HG03039 (cell line): ENCODE measurements at regions not wholly inside any gene's neighbourhood (a gene's known extent, or its start where the extent isn't known, plus 50 kb on each side); places are given as distances from the start of the nearest gene placed in this dataset.

Experiments
- ATAC-seq: cut with Tn5 transposase; IDR thresholded peaks from one replicate; pipeline ENCODE4 v1.9.1; 2021; ENCODE audit warnings: mild to moderate bottlenecking, moderate library complexity; ENCODE audit not compliant: unreplicated experiment

DNA sequence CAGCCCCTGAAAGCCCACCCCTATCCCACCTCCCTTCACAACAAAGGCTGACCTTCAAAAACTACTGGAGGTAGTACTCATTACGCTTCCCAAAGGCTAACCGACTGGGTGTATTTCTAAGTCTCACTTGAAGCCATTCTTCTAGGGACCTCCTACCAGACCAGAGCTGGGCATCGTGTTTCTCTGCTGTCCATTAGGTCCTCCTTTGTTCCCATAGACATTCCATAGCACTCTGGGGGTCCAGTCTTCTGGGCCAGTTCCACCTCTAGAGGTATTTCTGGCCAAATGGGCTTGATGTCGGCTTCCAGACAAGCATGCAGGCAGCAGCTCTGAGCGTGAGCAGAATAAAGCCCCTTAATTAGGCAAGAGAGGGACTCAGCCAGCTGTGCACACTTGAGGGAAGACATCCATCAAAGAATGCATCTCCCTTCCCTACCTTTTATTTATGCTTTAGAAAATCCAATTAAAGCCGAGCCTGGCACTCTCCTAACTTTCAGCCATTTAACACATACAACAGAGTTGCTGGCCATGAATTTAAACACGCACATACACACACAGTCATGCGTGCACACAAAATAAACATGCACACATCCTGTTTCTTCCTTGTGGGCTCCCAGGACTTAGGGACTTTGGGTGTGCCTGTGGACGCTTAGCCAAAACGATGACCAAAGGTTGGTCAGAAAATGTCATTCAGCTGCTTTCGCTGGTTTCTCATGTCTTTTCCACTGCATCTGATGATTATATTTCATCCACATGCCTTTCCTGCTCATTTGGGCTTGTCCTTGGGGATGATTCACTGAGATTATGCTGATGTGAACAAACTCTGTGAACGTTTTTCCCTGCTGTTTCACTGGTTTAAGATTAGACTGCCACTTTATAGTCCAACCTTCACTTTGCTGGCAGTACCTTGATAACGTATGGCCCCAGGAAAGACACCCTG, 362.0 kb upstream of the NFE2L3 start:
- no peak for ATAC-seq

DNA sequence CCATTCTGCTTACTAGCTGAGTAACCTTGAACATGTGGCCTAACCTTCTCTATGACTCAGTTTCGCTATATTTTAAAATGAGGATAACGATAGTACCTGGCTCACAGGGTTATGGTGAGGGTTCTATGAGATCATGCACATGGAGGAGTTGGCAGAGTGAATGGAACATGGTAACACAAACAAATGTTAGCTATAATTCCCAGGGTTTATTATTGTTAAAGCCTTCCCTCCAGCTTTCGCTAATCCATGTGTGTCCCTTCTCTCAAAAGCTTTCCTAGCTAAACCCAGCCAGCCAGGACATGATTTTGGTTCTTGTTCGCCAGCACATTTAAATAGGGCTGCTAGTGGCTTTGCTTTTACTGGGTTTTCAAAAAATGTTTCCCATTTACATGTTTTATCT, 361.0 kb upstream of the NFE2L3 start:
- ATAC-seq: no peak

DNA sequence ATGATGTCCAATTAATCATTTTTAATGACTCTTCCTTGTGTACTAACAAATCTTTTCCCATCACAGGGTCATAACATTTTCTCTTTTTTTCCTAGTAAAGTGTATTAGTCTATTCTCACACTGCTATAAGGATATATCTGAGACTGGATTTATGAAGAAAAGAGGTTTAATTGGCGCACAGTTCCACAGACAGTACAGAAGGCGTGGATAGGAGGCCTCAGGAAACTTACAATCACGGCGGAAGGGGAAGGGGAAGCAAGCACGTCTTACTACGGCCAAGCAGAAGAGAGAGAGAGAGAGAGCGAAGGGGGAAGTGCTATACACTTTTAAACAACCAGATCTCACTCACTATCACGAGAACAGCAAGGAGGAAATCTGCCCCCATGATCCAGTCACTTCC, 359.4 kb upstream of the NFE2L3 start:
- no peak for ATAC-seq

DNA sequence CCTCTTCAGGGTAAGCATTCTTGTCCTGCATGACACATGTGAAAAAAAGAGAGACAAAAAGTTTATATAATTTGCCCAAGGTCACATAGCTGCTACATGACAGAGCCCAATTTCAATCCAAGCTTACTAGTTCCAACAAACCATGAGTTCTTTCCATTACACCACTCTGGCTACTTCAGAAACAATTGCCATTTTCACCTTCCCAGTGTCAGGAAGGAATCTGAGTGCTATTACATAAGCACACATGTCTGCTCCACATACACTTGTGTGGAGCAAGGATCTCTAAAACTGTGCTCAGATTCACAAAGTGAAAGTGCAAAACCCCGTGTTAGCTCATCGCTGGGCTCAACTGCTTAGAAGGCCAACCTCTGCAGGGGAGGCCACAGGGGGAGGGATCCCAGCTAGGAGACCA, 356.2 kb upstream of the NFE2L3 start:
- no peak for ATAC-seq

DNA sequence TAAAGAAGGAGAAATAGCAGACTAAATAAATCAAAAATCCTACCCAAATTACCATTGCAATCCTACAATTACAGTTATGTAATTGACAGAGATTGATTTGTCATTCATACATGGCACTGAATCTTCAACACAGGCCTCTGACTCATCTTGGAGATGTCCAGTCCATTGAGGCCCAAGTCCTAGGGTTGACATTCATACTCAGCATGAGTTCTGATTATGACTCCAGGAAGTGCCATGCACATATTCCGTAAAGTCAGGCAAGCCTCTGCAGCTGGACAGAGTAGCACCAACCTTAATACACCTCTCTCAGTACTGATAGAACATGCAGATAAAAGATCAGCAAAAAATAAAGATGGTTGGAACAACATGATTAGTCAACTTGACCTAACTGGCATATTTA, 353.7 kb upstream of the NFE2L3 start:
- no peak for ATAC-seq

DNA sequence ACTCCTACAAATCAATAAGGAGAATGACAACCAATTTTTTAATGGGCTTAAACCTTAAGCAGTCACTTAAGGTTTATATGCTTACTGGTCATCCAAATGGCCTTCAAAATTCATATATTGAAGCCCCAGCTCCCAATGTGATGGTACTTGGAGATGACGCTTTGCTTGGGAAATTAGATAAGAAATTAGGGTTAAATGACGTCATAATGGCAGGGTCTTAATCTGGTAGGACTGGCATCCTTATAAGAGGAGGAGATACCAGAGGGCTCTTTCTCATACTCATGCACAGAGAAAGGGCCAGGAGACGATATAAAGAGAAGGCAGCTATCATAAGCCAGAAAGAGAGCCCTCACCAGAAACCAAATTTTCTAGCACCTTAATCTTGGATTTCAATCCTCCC, 350.8 kb upstream of the NFE2L3 start:
- ATAC-seq: no peak

DNA sequence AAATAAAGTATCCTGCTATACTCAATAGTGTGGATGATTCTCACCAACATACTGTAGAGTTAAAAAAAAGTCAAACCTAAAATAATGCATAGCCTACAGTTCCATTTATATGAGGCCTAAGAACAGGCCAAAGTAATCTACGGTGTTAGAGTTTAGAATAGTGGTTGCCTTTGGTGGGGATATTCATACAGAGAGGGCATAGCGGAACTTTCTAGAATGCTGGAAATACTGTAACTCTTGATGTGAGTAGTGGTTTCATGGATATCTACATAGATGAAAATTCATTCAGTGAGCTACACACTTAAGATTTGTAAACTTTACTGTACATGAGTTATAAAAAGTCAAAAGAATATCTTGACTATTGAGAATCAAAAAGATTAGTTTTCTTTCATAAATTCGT, 349.9 kb upstream of the NFE2L3 start:
- ATAC-seq: no peak

DNA sequence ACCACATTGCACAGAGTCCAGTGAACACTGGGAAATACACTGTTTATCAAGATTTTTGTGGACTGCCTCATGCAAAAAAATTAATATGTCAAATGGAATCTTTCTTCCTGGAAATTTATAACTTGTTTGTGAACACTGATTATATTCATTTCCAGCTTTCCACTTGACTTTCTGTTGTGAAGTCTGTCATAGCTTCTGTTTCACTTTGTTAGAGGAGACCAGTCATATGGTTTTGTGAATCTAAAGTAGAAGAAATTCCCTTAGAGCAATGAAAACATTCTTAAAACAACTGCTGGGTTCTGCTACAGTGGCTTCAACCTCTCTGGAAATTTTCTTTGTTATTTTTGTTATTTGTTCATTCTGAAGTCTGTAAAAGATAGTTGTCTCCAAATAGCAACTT, 349.5 kb upstream of the NFE2L3 start:
- ATAC-seq: no peak

DNA sequence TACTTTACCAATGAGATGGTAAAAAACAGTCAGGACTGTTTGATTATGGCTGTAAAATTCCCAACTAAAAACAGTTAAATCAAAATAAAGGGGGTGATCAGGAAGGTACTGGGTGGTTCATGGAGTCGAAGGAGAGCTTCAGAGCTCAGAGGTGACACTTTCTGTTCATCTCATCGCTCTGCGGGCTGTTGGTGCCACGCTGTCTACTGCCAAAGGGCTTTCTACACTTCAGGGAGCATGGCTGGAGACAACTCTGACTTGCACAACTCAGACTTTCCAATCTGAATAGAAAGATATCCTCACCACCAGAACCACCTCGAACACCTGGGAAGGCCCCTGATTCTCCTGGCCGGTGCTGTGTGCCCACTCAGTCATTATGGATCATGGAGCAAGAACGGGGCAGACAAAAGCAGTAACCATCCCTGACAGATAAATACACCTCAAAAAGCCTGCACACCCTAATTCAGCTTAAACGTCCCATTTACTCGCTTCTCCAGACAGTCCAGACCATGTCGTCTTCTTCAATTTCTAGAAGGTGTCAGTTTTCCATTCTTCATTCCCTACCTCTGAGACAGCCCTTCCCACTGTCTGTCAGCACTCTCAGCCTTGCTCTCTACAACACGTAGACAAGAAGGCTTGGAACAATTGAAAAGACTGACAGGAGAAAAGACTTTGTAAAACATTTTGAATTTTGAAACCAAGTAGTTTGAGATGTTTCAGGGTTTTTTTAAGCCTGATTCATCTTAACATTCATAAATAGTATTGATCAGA, 348.7 kb upstream of the NFE2L3 start:
- no peak for ATAC-seq

DNA sequence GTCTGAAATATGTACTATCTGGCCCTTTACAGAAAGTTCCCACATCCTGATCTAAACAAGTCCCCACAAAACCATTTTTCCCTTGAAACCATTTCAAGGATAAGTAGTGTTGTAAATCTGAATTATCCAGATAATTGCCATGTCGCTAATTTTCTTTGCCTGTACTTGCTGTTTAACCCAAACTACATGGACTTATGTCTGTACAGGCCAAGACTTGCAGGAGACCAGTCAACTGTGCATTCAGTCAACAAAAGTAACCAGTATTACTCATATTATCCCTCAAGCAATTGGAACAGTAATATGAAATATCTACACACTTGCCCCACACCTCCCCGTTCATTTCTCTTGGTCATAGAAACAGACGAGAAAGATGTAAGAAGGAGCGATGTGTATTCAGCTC, 347.8 kb upstream of the NFE2L3 start:
- ATAC-seq: no peak

DNA sequence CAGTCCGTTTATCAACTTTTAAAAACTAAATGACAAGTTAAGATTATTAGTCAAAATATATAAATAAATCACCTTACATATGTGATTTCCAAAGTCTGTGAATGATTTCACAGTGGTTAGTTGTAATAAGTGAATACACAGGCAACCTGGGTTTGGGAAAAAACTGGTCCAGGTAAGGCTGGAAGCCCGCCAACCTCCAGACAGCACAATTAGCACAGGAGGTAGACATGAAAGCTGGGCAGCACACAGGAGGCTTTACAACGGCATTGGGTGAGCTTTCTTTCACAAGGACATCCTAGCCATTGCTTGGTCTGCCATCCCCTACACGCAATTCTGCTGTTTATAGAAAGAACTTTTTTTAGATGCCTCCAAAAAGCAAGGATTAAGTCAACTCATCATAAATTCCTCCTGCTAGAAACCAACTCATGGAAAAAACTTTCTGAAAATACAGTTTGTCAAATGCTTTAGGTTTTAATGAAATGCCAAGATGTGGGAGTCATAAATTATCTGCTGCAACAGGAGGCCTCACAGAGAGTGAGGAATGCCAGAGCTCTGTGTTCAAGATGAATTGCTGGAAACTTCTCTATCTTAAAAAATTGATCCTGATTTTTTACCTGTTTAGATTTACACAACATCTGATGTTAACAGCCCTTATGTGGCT, 346.8 kb upstream of the NFE2L3 start:
- no peak for ATAC-seq

DNA sequence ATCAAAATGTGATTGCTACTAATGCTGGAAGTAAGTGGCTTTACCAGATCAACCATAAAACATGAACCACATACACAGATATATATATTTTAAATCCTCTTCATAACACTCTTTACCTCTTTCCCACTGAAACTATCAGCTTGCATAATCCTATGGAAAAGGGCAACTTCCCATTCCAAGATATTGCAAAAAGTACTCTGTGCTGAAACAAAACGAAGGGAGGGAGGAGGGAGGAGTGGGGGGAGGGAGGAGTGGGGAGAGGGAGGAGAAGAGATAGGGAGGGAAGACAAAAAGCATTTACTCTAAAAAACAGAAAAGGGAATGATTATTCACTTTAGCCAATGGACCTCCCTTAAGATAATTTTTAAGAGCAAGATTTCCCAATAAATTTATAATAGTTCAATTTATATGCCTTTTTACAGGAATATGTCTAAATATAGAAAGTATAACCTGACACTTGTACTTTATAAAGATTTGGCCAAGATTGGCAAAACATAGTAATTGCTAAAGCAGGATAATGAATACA, 344.8 kb upstream of the NFE2L3 start:
- ATAC-seq: no peak

DNA sequence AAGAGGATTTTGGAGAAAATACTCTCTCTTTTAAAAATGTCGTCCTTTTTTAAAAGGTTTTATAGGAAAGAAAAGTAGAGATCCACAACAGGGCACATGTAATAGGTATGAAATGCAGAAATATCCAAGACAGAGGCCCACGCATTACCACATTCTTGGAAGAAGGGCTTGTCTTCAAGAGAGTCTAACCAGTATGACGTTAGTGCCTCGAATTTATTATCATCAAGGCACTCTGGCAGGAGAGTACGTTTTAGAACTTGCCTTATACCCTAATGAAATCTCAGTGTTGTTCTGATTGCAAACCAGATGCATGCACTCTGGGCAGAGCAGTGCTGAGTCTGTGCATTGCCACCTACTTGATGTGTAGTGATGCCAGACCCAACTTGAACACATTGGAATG, 342.6 kb upstream of the NFE2L3 start:
- ATAC-seq: no peak

DNA sequence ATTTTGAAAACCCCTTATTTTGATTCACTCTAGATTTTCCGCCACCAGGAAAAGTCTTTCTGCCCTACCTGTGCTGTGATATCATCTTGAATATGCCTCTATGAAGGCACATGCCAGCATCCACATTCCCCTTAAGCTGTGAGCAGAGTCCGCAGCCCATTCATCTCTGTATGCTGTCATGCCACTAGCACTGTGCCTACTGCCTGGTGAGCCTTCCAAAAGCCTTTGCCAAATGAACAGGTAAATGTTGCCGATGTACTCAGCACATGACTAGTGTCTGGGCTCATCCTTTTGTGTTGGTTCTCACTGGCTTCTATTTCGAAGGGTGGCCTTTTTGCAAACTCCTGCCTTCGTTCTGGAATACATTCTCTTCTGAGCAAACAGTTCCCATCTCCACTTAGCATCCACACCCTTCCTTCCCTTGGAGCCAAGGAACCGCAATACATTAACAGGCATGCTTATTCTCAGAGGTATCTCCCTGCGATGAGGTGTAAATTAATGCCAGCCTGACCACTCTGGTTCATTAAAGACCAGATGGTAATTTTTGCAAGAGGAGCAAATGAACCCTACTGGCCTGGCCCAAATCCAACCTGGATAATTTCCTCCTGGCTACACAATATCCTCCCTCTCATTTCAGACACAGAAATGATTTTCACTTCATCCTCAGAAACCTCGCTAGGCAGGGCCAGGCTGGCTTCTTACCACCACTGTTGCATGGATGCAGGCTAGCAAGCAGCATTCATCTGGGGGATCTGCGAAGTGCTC, 339.7 kb upstream of the NFE2L3 start:
- ATAC-seq: no peak

DNA sequence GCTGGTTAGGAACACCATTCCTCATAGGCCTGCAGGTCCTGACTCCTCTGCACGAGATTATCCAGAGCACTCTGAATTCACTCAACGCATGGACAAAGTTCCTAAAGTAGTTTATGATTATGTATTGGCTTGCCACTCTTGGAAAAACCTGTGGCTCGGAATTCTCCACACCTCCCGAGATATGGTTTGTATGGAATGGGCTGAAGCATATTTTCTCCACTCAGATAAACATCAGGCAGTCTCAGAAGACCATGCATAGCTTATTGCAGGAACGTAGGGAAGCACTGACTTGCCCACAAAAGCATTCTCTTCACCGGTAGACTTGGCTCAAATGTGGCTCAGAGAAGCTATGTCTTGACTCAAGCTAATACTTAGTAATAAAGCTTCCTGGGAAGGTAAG, 338.6 kb upstream of the NFE2L3 start:
- no peak for ATAC-seq

DNA sequence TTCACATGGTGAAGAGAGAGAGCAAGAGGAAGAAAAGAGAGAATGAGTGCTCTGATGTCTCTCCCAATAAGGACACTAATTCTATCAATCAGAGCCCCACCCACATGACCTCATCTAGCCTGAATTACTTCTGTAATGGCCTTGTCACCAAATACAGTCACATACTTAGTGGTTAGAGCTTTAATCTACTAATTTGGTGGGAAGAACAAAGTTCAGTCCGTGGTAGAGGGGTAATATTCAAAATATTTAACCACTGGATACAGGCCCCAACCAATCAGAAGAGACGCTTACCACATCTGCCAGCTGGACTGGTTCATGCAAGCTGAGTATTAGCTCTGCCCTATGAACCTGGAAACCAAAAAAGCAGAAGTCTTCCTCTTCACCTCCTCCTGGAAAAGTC, 336.3 kb upstream of the NFE2L3 start:
- ATAC-seq: no peak

DNA sequence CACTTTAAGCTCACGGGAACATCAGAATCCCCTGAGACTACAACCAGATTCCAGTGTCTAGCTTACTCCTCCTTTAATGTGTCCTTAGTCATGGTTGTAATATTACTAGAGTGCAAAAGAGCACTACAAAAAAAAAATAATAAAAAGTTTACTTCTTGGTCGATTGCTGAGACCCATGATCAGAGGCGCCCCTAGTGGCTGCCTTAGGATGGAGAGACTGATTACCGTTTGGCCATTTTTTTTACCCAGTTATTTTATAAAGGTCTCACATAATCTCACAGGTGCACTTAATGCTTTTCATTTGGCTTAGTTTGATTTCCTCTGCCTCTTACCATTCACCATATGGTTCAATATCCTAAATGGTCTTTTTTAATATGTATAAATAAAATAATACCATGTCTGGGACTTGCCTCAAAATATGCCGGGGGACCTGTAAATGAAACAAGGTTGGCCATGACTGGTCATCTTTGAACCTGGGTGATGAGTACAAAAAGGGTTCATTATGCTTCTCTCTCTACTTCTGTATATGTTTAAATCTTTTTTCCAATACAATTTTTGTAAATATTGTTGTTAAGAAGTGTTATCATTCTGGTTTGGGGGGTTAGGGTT, 331.5 kb upstream of the NFE2L3 start:
- ATAC-seq: no peak

DNA sequence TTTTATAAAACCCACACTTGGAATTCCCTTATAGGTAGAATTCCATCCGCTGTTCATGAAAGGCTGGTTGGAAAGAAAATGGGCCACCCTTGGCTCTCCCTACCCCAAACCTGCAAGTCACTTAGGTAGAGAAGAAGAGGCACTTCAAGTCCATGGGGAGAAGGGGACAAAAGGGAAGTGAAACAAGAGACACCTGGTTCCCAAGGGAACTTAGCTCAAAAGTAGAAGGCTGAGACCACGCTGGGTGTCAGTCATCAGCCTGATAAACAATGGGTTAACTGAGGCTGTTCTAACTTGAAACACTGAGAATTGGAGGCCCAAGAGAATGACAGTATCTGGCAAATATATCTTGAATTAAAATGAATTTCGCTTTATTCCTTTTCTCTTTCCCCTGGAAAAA, 330.8 kb upstream of the NFE2L3 start:
- no peak for ATAC-seq

DNA sequence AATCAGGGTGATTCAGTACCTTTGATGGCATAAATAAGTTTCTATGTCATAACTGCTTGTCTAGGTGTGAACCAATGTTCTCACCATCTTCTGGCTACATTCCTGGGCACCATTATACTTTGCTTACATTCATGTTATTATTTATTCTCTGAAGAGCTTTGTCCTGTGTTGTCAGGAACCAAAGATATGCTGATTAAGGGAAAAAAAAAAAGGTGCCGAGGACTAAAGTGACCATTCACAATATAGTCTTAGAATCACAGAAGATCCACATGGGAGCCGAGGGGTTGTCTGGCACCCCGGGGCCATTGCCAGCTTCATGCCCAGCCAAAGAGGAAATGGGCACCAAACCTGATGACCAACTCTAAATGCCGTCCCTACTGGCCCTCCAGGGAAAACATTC, 329.2 kb upstream of the NFE2L3 start:
- ATAC-seq: no peak

DNA sequence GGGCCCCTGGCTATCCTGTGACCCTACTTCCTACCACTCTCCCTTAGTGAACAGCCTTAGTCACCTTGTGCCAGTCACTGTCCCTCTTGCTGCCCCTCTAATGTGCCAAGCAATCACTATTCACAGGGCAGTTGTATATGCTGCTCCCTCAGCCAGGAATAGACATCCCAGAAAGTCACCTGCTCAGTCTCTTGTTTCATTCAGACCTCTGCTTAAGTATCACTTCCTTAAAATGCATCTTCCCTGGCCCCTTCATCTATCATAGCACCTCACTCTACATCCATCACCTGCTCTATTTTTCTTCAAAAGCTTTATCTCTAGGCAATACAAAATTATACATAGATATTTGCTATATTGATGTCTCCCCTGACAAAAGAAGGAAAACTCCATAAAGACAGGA, 328.4 kb upstream of the NFE2L3 start:
- ATAC-seq: peak; percentile 65
